Lower leg skin (tissue), 3 donors: ENCODE measurements at regions not wholly inside any gene's neighbourhood (a gene's known extent, or its start where the extent isn't known, plus 50 kb on each side); places are given as distances from the start of the nearest gene placed in this dataset.

Experiments used
- CTCF ChIP-seq, 3 donors: fragments of 450-650 bp; IDR thresholded peaks; one replicate each; pipeline ENCODE4 v1.5.1; 2016; ENCODE audit warnings: antibody characterized with exemption in 3 of 3, mild to moderate bottlenecking in 3 of 3, moderate library complexity in 2 of 3
- POLR2A ChIP-seq, 2 donors: fragments of 450-650 bp; IDR thresholded peaks; one replicate each; pipeline ENCODE4 v1.6.1; 2016 to 2017; ENCODE audit warnings: antibody characterized with exemption in 2 of 2, mild to moderate bottlenecking in 1 of 2, moderate library complexity in 1 of 2

GRCh38 chr4:137083571-137084135 lies 448.6 kb downstream of the PCDH18 start:
- no peak for TF ChIP-seq POLR2A (IDR thresholded peaks at IDR 0.05)
- no peak for TF ChIP-seq CTCF (IDR thresholded peaks at IDR 0.05)
